HEK293T (cell line): ENCODE measurements at regions not wholly inside any gene's neighbourhood (a gene's known extent, or its start where the extent isn't known, plus 50 kb on each side); places are given as distances from the start of the nearest gene placed in this dataset.

Source experiments
- CTCF ChIA-PET: fragments of 350-600 bp; formaldehyde crosslinking; extraction: SDS; loops from one replicate; lab custom pipeline; 2021; ENCODE audit warnings: antibody characterized with exemption, inconsistent platforms; lab: Yijun Ruan, JAX
- POLR2A ChIA-PET: fragments of 350-600 bp; formaldehyde crosslinking; extraction: SDS; loops from one replicate; lab custom pipeline; 2020; ENCODE audit warnings: antibody characterized with exemption, inconsistent platforms; lab: Yijun Ruan, JAX
- DNase-seq: peaks from one replicate; pipeline ENCODE4 v3.0.0; 2012; ENCODE audit warnings: mixed read lengths; ENCODE audit errors: extremely low spot score
- ARNT ChIP-seq: fragments of 450-650 bp; IDR thresholded peaks from 2 replicates; pipeline ENCODE4 v1.6.1; 2017; ENCODE audit warnings: mild to moderate bottlenecking
- BHLHE40 ChIP-seq: fragments of 450-650 bp; IDR thresholded peaks from 2 replicates; pipeline ENCODE4 v1.6.1; 2016; ENCODE audit warnings: mild to moderate bottlenecking, moderate library complexity, borderline replicate concordance
- CTBP1 ChIP-seq: fragments of 450-650 bp; IDR thresholded peaks from 2 replicates; pipeline ENCODE4 v1.6.1; 2016; ENCODE audit warnings: borderline replicate concordance
- ELF4 ChIP-seq: fragments of 450-650 bp; IDR thresholded peaks from 2 replicates; pipeline ENCODE4 v1.6.1; 2017; ENCODE audit warnings: antibody characterized with exemption
- FOXA1 ChIP-seq: fragments of 450-650 bp; IDR thresholded peaks from 2 replicates; pipeline ENCODE4 v1.6.1; 2016; ENCODE audit warnings: mild to moderate bottlenecking
- FOXK2 ChIP-seq: fragments of 450-650 bp; IDR thresholded peaks from 2 replicates; pipeline ENCODE4 v1.6.1; 2016; ENCODE audit warnings: mild to moderate bottlenecking
- FOXM1 ChIP-seq: fragments of 450-650 bp; IDR thresholded peaks from 2 replicates; pipeline ENCODE4 v1.6.1; 2017; ENCODE audit warnings: mild to moderate bottlenecking, borderline replicate concordance
- HDGF ChIP-seq: fragments of 450-650 bp; IDR thresholded peaks from 2 replicates; pipeline ENCODE4 v1.6.1; 2017; ENCODE audit warnings: antibody characterized with exemption, borderline replicate concordance
- L3MBTL2 ChIP-seq: fragments of 450-650 bp; conservative IDR thresholded peaks from 2 replicates; pipeline ENCODE4 v1.6.1; 2016; ENCODE audit warnings: mild to moderate bottlenecking
- LEF1 ChIP-seq: fragments of 450-650 bp; IDR thresholded peaks from 2 replicates; pipeline ENCODE4 v1.6.1; 2017; ENCODE audit warnings: mild to moderate bottlenecking, borderline replicate concordance
- NFRKB ChIP-seq: fragments of 450-650 bp; IDR thresholded peaks from 2 replicates; pipeline ENCODE4 v1.6.1; 2016; ENCODE audit warnings: mild to moderate bottlenecking, moderate library complexity
- SP1 ChIP-seq: fragments of 450-650 bp; IDR thresholded peaks from 2 replicates; pipeline ENCODE4 v1.6.1; 2017
- SUZ12 ChIP-seq: fragments of 450-650 bp; IDR thresholded peaks from 2 replicates; pipeline ENCODE4 v1.6.1; 2016; ENCODE audit warnings: mild to moderate bottlenecking
- TARDBP ChIP-seq: fragments of 450-650 bp; IDR thresholded peaks from 2 replicates; pipeline ENCODE4 v1.6.1; 2016
- ZNF384 ChIP-seq: fragments of 450-650 bp; IDR thresholded peaks from 2 replicates; pipeline ENCODE4 v1.6.1; 2016
- TF ChIP-seq, protein P1 (sequence below): fragments of 450-650 bp; IDR thresholded peaks from 2 replicates; pipeline ENCODE4 v1.6.1; 2016

DNA sequence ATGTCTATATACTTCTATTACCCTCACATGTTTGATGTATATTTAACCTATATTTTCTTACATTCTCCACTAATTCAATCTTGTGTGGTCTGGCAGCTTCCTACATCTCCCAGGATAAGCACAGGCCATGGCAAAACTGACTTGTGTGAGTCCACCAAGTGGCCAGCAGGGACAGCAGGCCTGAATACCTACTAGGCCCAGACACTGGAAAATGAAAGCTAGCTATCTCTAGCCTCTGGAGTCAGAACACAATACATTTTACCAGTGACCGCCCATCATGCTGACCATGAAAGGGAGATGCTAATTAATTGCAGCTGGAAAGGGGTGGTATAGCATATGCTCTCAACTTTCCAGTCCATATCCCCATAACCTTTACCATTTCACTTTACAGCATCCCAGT is 132.3 kb downstream of the PCTP start:
- ChIA-PET POLR2A (no interaction called here), CTCF (no interaction called here)
- TF ChIP-seq BHLHE40 (no peak), FOXA1 (no peak), SP1 (no peak), SUZ12 (no peak), FOXK2 (no peak), CTBP1 (no peak), FOXM1 (no peak), ZNF384 (no peak), ELF4 (no peak), TARDBP (no peak), NFRKB (no peak), L3MBTL2 (no peak), ARNT (no peak), LEF1 (no peak), HDGF (no peak)
- TF ChIP-seq, protein P1, sequence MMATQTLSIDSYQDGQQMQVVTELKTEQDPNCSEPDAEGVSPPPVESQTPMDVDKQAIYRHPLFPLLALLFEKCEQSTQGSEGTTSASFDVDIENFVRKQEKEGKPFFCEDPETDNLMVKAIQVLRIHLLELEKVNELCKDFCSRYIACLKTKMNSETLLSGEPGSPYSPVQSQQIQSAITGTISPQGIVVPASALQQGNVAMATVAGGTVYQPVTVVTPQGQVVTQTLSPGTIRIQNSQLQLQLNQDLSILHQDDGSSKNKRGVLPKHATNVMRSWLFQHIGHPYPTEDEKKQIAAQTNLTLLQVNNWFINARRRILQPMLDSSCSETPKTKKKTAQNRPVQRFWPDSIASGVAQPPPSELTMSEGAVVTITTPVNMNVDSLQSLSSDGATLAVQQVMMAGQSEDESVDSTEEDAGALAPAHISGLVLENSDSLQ: no peak
- peak; percentile 12 for DNase-seq

DNA sequence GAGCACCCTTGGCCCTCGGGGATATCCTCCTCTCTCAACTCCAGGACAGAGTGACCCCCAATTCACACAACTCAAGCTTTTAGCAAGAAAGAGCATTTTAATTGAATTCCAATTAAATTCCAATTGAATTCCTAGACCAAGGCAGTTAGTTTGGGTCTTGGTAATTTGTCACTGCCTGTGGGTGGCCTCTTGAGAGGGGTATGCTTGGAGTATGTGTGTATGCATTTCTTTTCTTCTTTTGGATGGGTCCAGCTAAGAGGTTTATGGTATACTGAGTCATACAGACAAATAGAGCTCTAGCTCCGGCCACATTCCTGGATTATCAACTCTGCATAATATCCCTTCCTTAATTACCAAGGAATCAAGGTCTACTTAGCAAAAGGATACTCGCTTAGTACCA is 136.7 kb downstream of the PCTP start:
- CTCF ChIA-PET: no interaction called here
- TF ChIP-seq CTBP1: no peak
- no peak for TF ChIP-seq HDGF
- TF ChIP-seq L3MBTL2: no peak
- TF ChIP-seq LEF1: no peak
- TF ChIP-seq SUZ12: no peak
- no peak for TF ChIP-seq FOXK2
- TF ChIP-seq ZNF384: no peak
- TF ChIP-seq ARNT: no peak
- no peak for TF ChIP-seq FOXM1
- no peak for TF ChIP-seq BHLHE40
- TF ChIP-seq ELF4: no peak
- TF ChIP-seq SP1: no peak
- no peak for TF ChIP-seq NFRKB
- TF ChIP-seq, protein P1: no peak
- TF ChIP-seq TARDBP: no peak
- no peak for TF ChIP-seq FOXA1
- POLR2A ChIA-PET: no interaction called here
- no peak for DNase-seq

DNA sequence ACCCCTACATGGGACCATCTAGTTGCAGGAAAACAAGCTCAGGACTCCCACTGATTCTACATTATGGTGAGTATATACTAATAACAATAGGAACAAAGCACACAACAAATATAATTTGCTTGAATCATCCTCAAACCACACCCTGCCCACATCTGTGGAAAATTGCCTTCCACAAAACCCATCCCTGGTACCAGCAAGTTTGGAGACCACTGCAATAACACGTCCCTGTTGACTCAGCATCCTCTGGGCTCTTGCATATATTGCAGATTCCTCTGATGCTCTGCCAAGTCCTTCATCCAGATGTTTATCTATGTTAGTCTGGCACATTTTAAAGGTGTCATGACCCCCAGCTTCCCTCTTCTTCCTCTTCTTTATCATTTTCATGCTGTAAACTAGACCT is 138.4 kb downstream of the PCTP start:
- TF ChIP-seq HDGF (no peak), FOXK2 (no peak), SP1 (no peak), LEF1 (no peak), TARDBP (no peak), FOXA1 (no peak), L3MBTL2 (no peak), FOXM1 (no peak), NFRKB (no peak), ELF4 (no peak), SUZ12 (no peak), ZNF384 (no peak), CTBP1 (no peak), ARNT (no peak), BHLHE40 (no peak)
- TF ChIP-seq, protein P1: no peak
- CTCF ChIA-PET: interaction anchor here (0.7 kb wide), 1 partner anchor 52 kb away, joined by 6 read pairs; no protein-coding TSS in a partner anchor

DNA sequence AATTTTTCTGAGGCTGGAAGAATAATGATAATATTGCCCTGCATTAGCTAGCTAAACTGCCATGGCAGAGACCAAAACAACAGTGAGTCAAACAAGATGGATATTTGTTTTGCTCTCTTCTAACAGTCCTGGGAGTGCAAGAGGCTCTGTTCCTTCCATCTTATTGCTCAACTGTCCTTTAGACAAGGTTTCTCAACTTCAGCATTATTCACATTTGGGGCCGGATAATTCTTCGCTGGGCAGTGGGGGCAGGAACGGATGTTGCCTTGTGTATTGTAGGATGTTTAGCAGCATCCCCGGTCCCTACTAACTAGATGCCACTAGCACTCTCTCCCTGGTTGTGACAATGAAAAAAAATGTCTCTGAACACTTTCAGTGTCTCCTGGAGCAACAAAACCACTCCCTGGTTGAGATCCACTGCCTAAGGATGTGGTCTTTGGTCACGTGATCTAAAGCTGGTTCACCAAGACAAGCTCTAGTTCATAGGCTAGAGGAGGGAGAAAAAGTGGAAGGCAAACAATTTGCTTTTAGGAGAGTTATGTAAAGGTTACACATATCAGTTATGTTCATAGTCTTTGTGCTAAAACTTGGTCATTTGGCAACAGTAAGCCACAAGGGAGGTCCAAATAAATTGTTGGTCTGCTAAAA is 144.4 kb downstream of the PCTP start:
- no peak for DNase-seq
- POLR2A ChIA-PET: no interaction called here
- CTCF ChIA-PET: interaction anchor here (0.6 kb wide), 1 partner anchor 173 kb away, joined by 3 read pairs; no protein-coding TSS in a partner anchor
- TF ChIP-seq ZNF384 (no peak), NFRKB (no peak), ELF4 (no peak), FOXA1 (no peak), CTBP1 (no peak), SUZ12 (no peak), BHLHE40 (no peak), LEF1 (no peak), SP1 (no peak), FOXM1 (no peak), L3MBTL2 (no peak), TARDBP (no peak), HDGF (no peak), ARNT (no peak), FOXK2 (no peak)
- TF ChIP-seq, protein P1: no peak

More for the DNA sequence above, 138.4 kb downstream of the PCTP start:
- DNase-seq: no peak
- POLR2A ChIA-PET: no interaction called here

- ChIA-PET CTCF (no interaction called here), POLR2A (no interaction called here)
- no peak for DNase-seq
- TF ChIP-seq FOXA1 (no peak), L3MBTL2 (no peak)
Measured at GRCh38 chr17:55897301-55897700, 146.4 kb downstream of the PCTP start.

- CTCF ChIA-PET: no interaction called here
- no peak for TF ChIP-seq FOXA1
- no peak for TF ChIP-seq SP1
- TF ChIP-seq LEF1: no peak
- no peak for TF ChIP-seq NFRKB
- no peak for TF ChIP-seq TARDBP
- TF ChIP-seq CTBP1: no peak
- TF ChIP-seq ZNF384: no peak
- no peak for TF ChIP-seq ELF4
- TF ChIP-seq BHLHE40: no peak
- POLR2A ChIA-PET: no interaction called here
- no peak for DNase-seq
Measured at GRCh38 chr17:55898195-55898594, 147.3 kb downstream of the PCTP start.
